Kidney epithelial cell (primary cell): ENCODE measurements at regions not wholly inside any gene's neighbourhood (a gene's known extent, or its start where the extent isn't known, plus 50 kb on each side); places are given as distances from the start of the nearest gene placed in this dataset.

Source experiments
- DNase-seq: peaks from one replicate; pipeline ENCODE4 v3.0.0-alpha.2; 2010; ENCODE audit warnings: low read depth
- H3K27me3 ChIP-seq: 2 replicates; pipeline ENCODE4 v1.6.0; 2011; ENCODE audit warnings: low read length; ENCODE audit not compliant: control insufficient read depth, insufficient read depth
- H3K36me3 ChIP-seq: 2 replicates; pipeline ENCODE4 v1.5.1; 2011; ENCODE audit warnings: low read length; ENCODE audit not compliant: control insufficient read depth, insufficient read depth
- H3K4me3 ChIP-seq: 2 replicates; pipeline ENCODE4 v1.5.1; 2011; ENCODE audit warnings: low read depth, mild to moderate bottlenecking, control low read depth, low read length
- CTCF ChIP-seq: IDR thresholded peaks from 2 replicates; pipeline ENCODE4 v1.5.1; 2011; ENCODE audit warnings: mild to moderate bottlenecking, moderate library complexity, low read length, control low read depth, inconsistent platforms; ENCODE audit not compliant: insufficient read depth, poor library complexity, severe bottlenecking

GRCh38 chr4:16329797-16330134, 103.5 kb upstream of the TAPT1 start:
- DNase-seq: no peak
- H3K27me3 ChIP-seq: no peaks in the 10 kb centered on the region
- no peak for TF ChIP-seq CTCF
- H3K4me3 ChIP-seq: no peak overlapping the region
- H3K36me3 ChIP-seq: no peaks in the 10 kb centered on the region

GRCh38 chr4:16329125-16329796, 103.0 kb upstream of the TAPT1 start:
- DNase-seq: no peak
- no peak overlapping the region for H3K4me3 ChIP-seq
- H3K36me3 ChIP-seq: no peaks in the 10 kb centered on the region
- TF ChIP-seq CTCF: no peak
- H3K27me3 ChIP-seq: no peaks in the 10 kb centered on the region

- Histone ChIP-seq H3K36me3 (no peaks in the 10 kb centered on the region), H3K27me3 (no peaks in the 10 kb centered on the region), H3K4me3 (no peak overlapping the region)
- no peak for TF ChIP-seq CTCF
- DNase-seq: no peak
Observed at GRCh38 chr4:16322183-16322582, 95.9 kb upstream of the TAPT1 start.

GRCh38 chr4:16315456-16315855, 89.2 kb upstream of the TAPT1 start:
- no peak for TF ChIP-seq CTCF
- Histone ChIP-seq H3K4me3 (no peak overlapping the region), H3K27me3 (no peaks in the 10 kb centered on the region), H3K36me3 (no peaks in the 10 kb centered on the region)
- no peak for DNase-seq

- no peak for DNase-seq
- H3K27me3 ChIP-seq: no peaks in the 10 kb centered on the region
- no peak for TF ChIP-seq CTCF
- H3K36me3 ChIP-seq: no peaks in the 10 kb centered on the region
- H3K4me3 ChIP-seq: no peak overlapping the region
Observed at GRCh38 chr4:16310606-16311005, 84.3 kb upstream of the TAPT1 start.

GRCh38 chr4:16302648-16303047, 76.4 kb upstream of the TAPT1 start:
- no peak for TF ChIP-seq CTCF
- Histone ChIP-seq H3K27me3 (no peaks in the 10 kb centered on the region), H3K36me3 (no peaks in the 10 kb centered on the region), H3K4me3 (no peak overlapping the region)
- no peak for DNase-seq
